Uterus (tissue), 3 donors: ENCODE measurements at regions not wholly inside any gene's neighbourhood (a gene's known extent, or its start where the extent isn't known, plus 50 kb on each side); places are given as distances from the start of the nearest gene placed in this dataset.

Experiments
- DNase-seq, 2 donors: peaks; one replicate each; pipeline ENCODE4 v3.0.0-alpha.2; 2019 to 2020
- H3K27ac ChIP-seq, 2 donors: fragments of 200-600 bp; sonication (generic); 1 replicate in 1 of 2; 2 replicates in 1 of 2; pipeline ENCODE4 v1.5.1; 2016 to 2018
- H3K27me3 ChIP-seq, 2 donors: fragments of 200-600 bp; sonication (generic); one replicate each; pipeline ENCODE4 v1.5.1; 2018 to 2019; ENCODE audit warnings: control low read depth in 1 of 2
- H3K36me3 ChIP-seq, 2 donors: fragments of 200-600 bp; sonication (generic); one replicate each; pipeline ENCODE4 v1.5.1; 2019; ENCODE audit warnings: control low read depth in 1 of 2
- H3K4me1 ChIP-seq, 2 donors: fragments of 200-600 bp; sonication (generic); one replicate each; pipeline ENCODE4 v1.5.1; 2018 to 2019; ENCODE audit warnings: control low read depth in 1 of 2
- H3K4me3 ChIP-seq, 2 donors: fragments of 200-600 bp; sonication (generic); 1 replicate in 1 of 2; 2 replicates in 1 of 2; pipeline ENCODE4 v1.5.1; 2018 to 2019; ENCODE audit warnings: mild to moderate bottlenecking in 1 of 2
- H3K9me3 ChIP-seq, 2 donors: fragments of 200-600 bp; sonication (generic); one replicate each; pipeline ENCODE4 v1.5.1; 2019; ENCODE audit warnings: control low read depth in 1 of 2
- CTCF ChIP-seq, 4 experiments: fragments of 200-600 bp in 2 of 4; fragments of 450-650 bp in 2 of 4; sonication (generic) in 2 of 4; IDR thresholded peaks; one replicate each; pipeline ENCODE4 v1.5.1; 2016 to 2019; ENCODE audit warnings: antibody characterized with exemption in 4 of 4, mild to moderate bottlenecking in 2 of 4, moderate library complexity in 1 of 4
- POLR2A ChIP-seq, 2 donors: fragments of 450-650 bp; IDR thresholded peaks; one replicate each; pipeline ENCODE4 v1.6.1; 2016; ENCODE audit warnings: antibody characterized with exemption in 2 of 2, mild to moderate bottlenecking in 1 of 2, moderate library complexity in 1 of 2
- intact Hi-C: fragments of 100-400 bp; cut with DNase I; formaldehyde crosslinking; loops from one replicate; pipeline ENCODE4 v1.15.1; 2023; ENCODE audit warnings: low total_unique reads
- donor health status: DM: yes; HTN: yes; CAD: no.

- TF ChIP-seq POLR2A (IDR thresholded peaks at IDR 0.05) (no peak), CTCF (IDR thresholded peaks at IDR 0.05) (no peak)
- H3K27me3 ChIP-seq, result no peaks in the 10 kb centered on the region
Observed at GRCh38 chr14:53534841-53535240, 381.7 kb upstream of the DDHD1 start.

DNA sequence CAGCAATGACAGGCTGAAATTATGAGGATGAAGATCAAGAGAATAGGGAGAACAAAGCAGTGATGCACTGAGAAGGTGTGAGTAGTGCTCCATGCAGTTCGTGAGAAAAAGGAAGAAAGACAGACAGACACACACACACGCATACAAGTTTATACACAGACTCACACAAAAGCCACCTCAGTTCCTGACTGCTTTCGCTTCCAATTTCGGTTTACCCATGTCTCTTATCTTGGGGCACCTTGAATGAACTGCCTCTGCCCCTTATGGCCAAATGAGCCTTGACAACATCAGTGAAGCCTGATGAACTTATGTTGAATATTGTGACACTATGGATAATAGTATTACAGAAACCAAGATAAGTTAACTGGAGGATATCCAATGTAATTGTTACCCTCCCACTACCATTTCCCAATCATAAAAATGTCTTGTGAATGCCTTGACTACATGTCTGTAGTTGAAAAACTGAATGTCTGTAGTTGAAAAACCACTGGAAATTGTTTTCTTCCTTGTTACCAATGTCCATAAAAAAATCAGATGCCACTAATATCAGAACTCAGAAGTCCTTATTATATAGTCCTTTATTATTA, 380.4 kb upstream of the DDHD1 start:
- no peak overlapping the region for H3K27ac ChIP-seq
- intact Hi-C loops, result no loop called here
- no peaks in the 10 kb centered on the region for H3K36me3 ChIP-seq
- H3K4me3 ChIP-seq, result no peak overlapping the region
- H3K4me1 ChIP-seq, result no peaks in the 10 kb centered on the region
- TF ChIP-seq CTCF (IDR thresholded peaks at IDR 0.05), result no peak
- no peak for TF ChIP-seq POLR2A (IDR thresholded peaks at IDR 0.05)
- H3K9me3 ChIP-seq, result no peaks in the 10 kb centered on the region
- no peaks in the 10 kb centered on the region for H3K27me3 ChIP-seq
- DNase-seq, result no peak

More at GRCh38 chr14:53534841-53535240, 381.7 kb upstream of the DDHD1 start:
- no peak overlapping the region for H3K4me3 ChIP-seq
- H3K36me3 ChIP-seq, result no peaks in the 10 kb centered on the region
- H3K4me1 ChIP-seq, result no peaks in the 10 kb centered on the region
- DNase-seq, result no peak
- intact Hi-C loops, result no loop called here
- H3K9me3 ChIP-seq, result no peaks in the 10 kb centered on the region
- H3K27ac ChIP-seq, result no peak overlapping the region

DNA sequence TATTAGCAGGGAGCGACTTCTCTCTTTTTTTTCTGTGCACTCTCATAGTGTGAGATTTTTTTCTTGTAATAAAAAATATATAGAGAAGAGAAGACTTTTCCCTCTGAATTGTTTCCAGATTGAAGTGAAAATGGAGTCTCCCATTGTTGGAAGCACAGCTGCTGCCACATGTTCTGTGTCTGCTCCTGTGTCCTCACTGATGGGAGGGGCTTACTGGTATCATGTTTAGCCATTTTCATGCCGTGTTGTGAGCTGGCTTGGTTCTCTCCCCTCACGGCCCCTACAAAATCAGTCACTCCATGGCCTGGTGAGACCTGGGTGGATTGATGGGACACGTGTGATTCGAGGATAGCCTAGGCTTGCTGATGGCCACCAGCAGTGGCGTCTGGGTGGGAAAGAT, 379.7 kb upstream of the DDHD1 start:
- no peaks in the 10 kb centered on the region for H3K4me1 ChIP-seq
- H3K9me3 ChIP-seq, result no peaks in the 10 kb centered on the region
- no peaks in the 10 kb centered on the region for H3K27me3 ChIP-seq
- no peak overlapping the region for H3K27ac ChIP-seq
- no peaks in the 10 kb centered on the region for H3K36me3 ChIP-seq
- TF ChIP-seq POLR2A (IDR thresholded peaks at IDR 0.05) (no peak), CTCF (IDR thresholded peaks at IDR 0.05) (no peak)
- no peak for DNase-seq
- intact Hi-C loops, result no loop called here
- H3K4me3 ChIP-seq, result no peak overlapping the region

DNA sequence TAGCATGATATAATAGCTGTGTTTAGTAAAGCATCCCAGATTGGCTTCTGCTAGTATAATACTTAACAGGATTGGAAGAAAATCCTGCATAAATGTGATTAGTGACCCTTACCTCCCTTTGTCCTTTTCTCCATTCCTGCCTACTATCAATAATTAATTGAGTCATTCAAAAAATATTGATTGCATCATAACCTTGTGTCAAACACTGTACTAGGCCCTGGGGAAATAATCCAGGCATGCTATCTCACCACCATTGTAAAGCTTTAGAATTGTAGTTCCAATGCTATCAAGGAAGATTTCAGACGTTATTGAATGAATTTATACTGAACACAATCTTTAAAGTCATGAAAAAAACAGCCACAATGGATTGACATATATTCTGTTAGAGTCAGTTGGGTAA, 378.6 kb upstream of the DDHD1 start:
- no peaks in the 10 kb centered on the region for H3K9me3 ChIP-seq

DNA sequence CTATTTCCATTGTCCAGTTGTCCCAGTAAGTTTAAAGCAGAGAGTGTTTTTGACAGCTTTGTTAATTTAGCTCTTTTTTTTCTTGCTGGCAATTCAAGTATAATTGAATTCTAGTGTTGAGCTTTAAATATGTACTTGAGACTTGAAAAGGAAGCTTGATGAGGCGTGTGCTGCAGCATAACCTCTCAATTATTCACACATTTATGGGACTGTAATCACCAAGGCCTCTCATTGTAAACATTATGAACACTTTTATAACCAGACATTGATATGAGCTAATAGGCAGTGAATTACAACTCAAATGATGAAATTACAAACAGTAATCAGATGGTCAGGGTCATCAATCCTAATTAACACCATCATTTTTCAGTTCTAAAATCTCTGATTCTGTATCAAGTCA, 378.0 kb upstream of the DDHD1 start:
- no peaks in the 10 kb centered on the region for H3K4me1 ChIP-seq
- no peak for DNase-seq
- H3K9me3 ChIP-seq, result no peaks in the 10 kb centered on the region
- no peak for TF ChIP-seq POLR2A (IDR thresholded peaks at IDR 0.05)
- TF ChIP-seq CTCF (IDR thresholded peaks at IDR 0.05), result no peak
- no peaks in the 10 kb centered on the region for H3K27me3 ChIP-seq
- intact Hi-C loops, result no loop called here
- H3K27ac ChIP-seq, result no peak overlapping the region
- no peaks in the 10 kb centered on the region for H3K36me3 ChIP-seq
- H3K4me3 ChIP-seq, result no peak overlapping the region

More for the DNA sequence above, 378.6 kb upstream of the DDHD1 start:
- Histone ChIP-seq H3K27ac (no peak overlapping the region), H3K27me3 (no peaks in the 10 kb centered on the region), H3K4me1 (no peaks in the 10 kb centered on the region), H3K4me3 (no peak overlapping the region), H3K36me3 (no peaks in the 10 kb centered on the region)
- TF ChIP-seq POLR2A (IDR thresholded peaks at IDR 0.05), result no peak
- no peak for TF ChIP-seq CTCF (IDR thresholded peaks at IDR 0.05)
- DNase-seq, result no peak
- intact Hi-C loops, result no loop called here
